ENCODE measurements at regions not wholly inside any gene's neighbourhood (a gene's known extent, or its start where the extent isn't known, plus 50 kb on each side); places are given as distances from the start of the nearest gene placed in this dataset.
A peak's percentile ranks its signal among the peaks of the same experiment; 100 is the strongest.
"Not testable (repeated sequence)": the region's sequence is repeated elsewhere in the genome, so short reads cannot be mapped to it uniquely, and the experiment has no call there.

- DNase-seq (ENCODE audit: low read depth): no peak
- in situ Hi-C loops (cut with HindIII; ENCODE audit: low pct_unique_long_range_greater_than_20kb, low sequenced_read_pairs): no loop called here
Observed at GRCh38 chr6:10154251-10154650, 260.6 kb downstream of the TFAP2A start.

GRCh38 chr6:10151144-10151915 lies 263.5 kb downstream of the TFAP2A start:
- in situ Hi-C loops (cut with HindIII; ENCODE audit: low pct_unique_long_range_greater_than_20kb, low sequenced_read_pairs): no loop called here
- no peak for DNase-seq (ENCODE audit: low read depth)

GRCh38 chr6:10149603-10150002 lies 265.3 kb downstream of the TFAP2A start:
- no peak for DNase-seq (ENCODE audit: low read depth)
- in situ Hi-C loops (cut with HindIII; ENCODE audit: low pct_unique_long_range_greater_than_20kb, low sequenced_read_pairs): no loop called here

- DNase-seq (ENCODE audit: low read depth): peak; percentile 34
Observed at GRCh38 chr6:10146715-10147451, 268.0 kb downstream of the TFAP2A start.

GRCh38 chr6:10144772-10145171 lies 270.1 kb downstream of the TFAP2A start:
- no peak for DNase-seq (ENCODE audit: low read depth)
- in situ Hi-C loops (cut with HindIII; ENCODE audit: low pct_unique_long_range_greater_than_20kb, low sequenced_read_pairs): no loop called here

More at GRCh38 chr6:10146715-10147451, 268.0 kb downstream of the TFAP2A start:
- in situ Hi-C loops (cut with HindIII; ENCODE audit: low pct_unique_long_range_greater_than_20kb, low sequenced_read_pairs): no loop called here

- DNase-seq (ENCODE audit: low read depth): no peak
- in situ Hi-C loops (cut with HindIII; ENCODE audit: low pct_unique_long_range_greater_than_20kb, low sequenced_read_pairs): no loop called here
Observed at GRCh38 chr6:10141746-10142443, 273.0 kb downstream of the TFAP2A start.

GRCh38 chr6:10140824-10141223 lies 274.1 kb downstream of the TFAP2A start:
- no peak for DNase-seq (ENCODE audit: low read depth)
- in situ Hi-C loops (cut with HindIII; ENCODE audit: low pct_unique_long_range_greater_than_20kb, low sequenced_read_pairs): no loop called here

- in situ Hi-C loops (cut with HindIII; ENCODE audit: low pct_unique_long_range_greater_than_20kb, low sequenced_read_pairs): no loop called here
- DNase-seq (ENCODE audit: low read depth): no peak
Observed at GRCh38 chr6:10140136-10140535, 274.7 kb downstream of the TFAP2A start.

- DNase-seq (ENCODE audit: low read depth): peak; percentile 47
- in situ Hi-C loops (cut with HindIII; ENCODE audit: low pct_unique_long_range_greater_than_20kb, low sequenced_read_pairs): no loop called here
Observed at GRCh38 chr6:10138917-10139316, 276.0 kb downstream of the TFAP2A start.

GRCh38 chr6:10136636-10137035 lies 278.2 kb downstream of the TFAP2A start:
- in situ Hi-C loops (cut with HindIII; ENCODE audit: low pct_unique_long_range_greater_than_20kb, low sequenced_read_pairs): no loop called here
- no peak for DNase-seq (ENCODE audit: low read depth)

GRCh38 chr6:10134185-10134584 lies 280.7 kb downstream of the TFAP2A start:
- in situ Hi-C loops (cut with HindIII; ENCODE audit: low pct_unique_long_range_greater_than_20kb, low sequenced_read_pairs): not testable (repeated sequence)
- DNase-seq (ENCODE audit: low read depth): peak; percentile 74

GRCh38 chr6:10128721-10129120 lies 286.2 kb downstream of the TFAP2A start:
- in situ Hi-C loops (cut with HindIII; ENCODE audit: low pct_unique_long_range_greater_than_20kb, low sequenced_read_pairs): no loop called here
- DNase-seq (ENCODE audit: low read depth): no peak

- in situ Hi-C loops (cut with HindIII; ENCODE audit: low pct_unique_long_range_greater_than_20kb, low sequenced_read_pairs): no loop called here
- no peak for DNase-seq (ENCODE audit: low read depth)
Observed at GRCh38 chr6:10122164-10122563, 292.7 kb downstream of the TFAP2A start.

- no peak for DNase-seq (ENCODE audit: low read depth)
- in situ Hi-C loops (cut with HindIII; ENCODE audit: low pct_unique_long_range_greater_than_20kb, low sequenced_read_pairs): no loop called here
Observed at GRCh38 chr6:10112871-10113549, 301.9 kb downstream of the TFAP2A start.

- in situ Hi-C loops (cut with HindIII; ENCODE audit: low pct_unique_long_range_greater_than_20kb, low sequenced_read_pairs): no loop called here
- no peak for DNase-seq (ENCODE audit: low read depth)
Observed at GRCh38 chr6:10111975-10112374, 302.9 kb downstream of the TFAP2A start.

- in situ Hi-C loops (cut with HindIII; ENCODE audit: low pct_unique_long_range_greater_than_20kb, low sequenced_read_pairs): no loop called here
- peak; percentile 25 for DNase-seq (ENCODE audit: low read depth)
Observed at GRCh38 chr6:10101551-10102252, 313.2 kb downstream of the TFAP2A start.

GRCh38 chr6:10099529-10100140 lies 315.2 kb downstream of the TFAP2A start:
- no peak for DNase-seq (ENCODE audit: low read depth)
- in situ Hi-C loops (cut with HindIII; ENCODE audit: low pct_unique_long_range_greater_than_20kb, low sequenced_read_pairs): no loop called here
